SK-N-SH treated with all-trans-retinoic acid at 6 μM for 48 hours (cell line): ENCODE measurements at regions not wholly inside any gene's neighbourhood (a gene's known extent, or its start where the extent isn't known, plus 50 kb on each side); places are given as distances from the start of the nearest gene placed in this dataset.

Experiments used
- ATAC-seq: fragments of 200-7000 bp; cut with Tn5 transposase; 3 replicates; pipeline ENCODE4 v1.9.1; 2020; ENCODE audit warnings: mild to moderate bottlenecking, moderate library complexity
- ARNTL ChIP-seq: fragments of 450-650 bp; formaldehyde crosslinking; IDR thresholded peaks from 2 replicates; pipeline ENCODE4 v1.5.0; 2020; ENCODE audit warnings: low read depth, mild to moderate bottlenecking, moderate library complexity, borderline replicate concordance
- BACH2 ChIP-seq: fragments of 250-450 bp; sonication (Bioruptor Pico); IDR thresholded peaks from 2 replicates; pipeline ENCODE4 v1.9.0; 2021; ENCODE audit warnings: mild to moderate bottlenecking, borderline replicate concordance
- CSDC2 ChIP-seq: fragments of 250-450 bp; sonication (Bioruptor Pico); IDR thresholded peaks from 2 replicates; pipeline ENCODE4 v1.5.0; 2020; ENCODE audit warnings: mild to moderate bottlenecking, moderate library complexity
- CSRNP3 ChIP-seq: fragments of 250-450 bp; sonication (Bioruptor Pico); IDR thresholded peaks from 2 replicates; pipeline ENCODE4 v1.5.1; 2021; ENCODE audit warnings: mild to moderate bottlenecking, moderate library complexity
- ESRRG ChIP-seq: fragments of 250-450 bp; sonication (Bioruptor Pico); IDR thresholded peaks from 2 replicates; pipeline ENCODE4 v1.6.1; 2021; ENCODE audit warnings: mild to moderate bottlenecking
- GLIS3 ChIP-seq: fragments of 250-450 bp; sonication (Bioruptor Pico); IDR thresholded peaks from 2 replicates; pipeline ENCODE4 v1.5.0; 2020; ENCODE audit warnings: mild to moderate bottlenecking, moderate library complexity
- ISL1 ChIP-seq: fragments of 250-450 bp; sonication (Bioruptor Pico); IDR thresholded peaks from 2 replicates; pipeline ENCODE4 v2.1.2; 2022; ENCODE audit warnings: mild to moderate bottlenecking, moderate library complexity
- OSR1 ChIP-seq: fragments of 250-450 bp; sonication (Bioruptor Pico); IDR thresholded peaks from 2 replicates; pipeline ENCODE4 v1.8.0; 2022; ENCODE audit warnings: moderate library complexity, mild to moderate bottlenecking, inconsistent platforms
- PATZ1 ChIP-seq: fragments of 250-450 bp; sonication (Bioruptor Pico); IDR thresholded peaks from 2 replicates; pipeline ENCODE4 v1.8.0; 2020; ENCODE audit warnings: mild to moderate bottlenecking, moderate library complexity, borderline replicate concordance
- RARB ChIP-seq: fragments of 250-450 bp; sonication (Bioruptor Pico); IDR thresholded peaks from 2 replicates; pipeline ENCODE4 v1.8.0; 2021; ENCODE audit warnings: mild to moderate bottlenecking, moderate library complexity
- SNAI2 ChIP-seq: fragments of 250-450 bp; sonication (Bioruptor Pico); IDR thresholded peaks from 2 replicates; pipeline ENCODE4 v1.5.0; 2020; ENCODE audit warnings: mild to moderate bottlenecking, moderate library complexity
- TOX ChIP-seq: fragments of 250-450 bp; sonication (Bioruptor Pico); IDR thresholded peaks from 2 replicates; pipeline ENCODE4 v1.8.0; 2021; ENCODE audit warnings: mild to moderate bottlenecking, moderate library complexity, borderline replicate concordance
- TSHZ2 ChIP-seq: fragments of 250-450 bp; sonication (Bioruptor Pico); IDR thresholded peaks from 2 replicates; pipeline ENCODE4 v1.5.0; 2020; ENCODE audit warnings: mild to moderate bottlenecking, moderate library complexity
- ZC3H10 ChIP-seq: fragments of 250-450 bp; sonication (Bioruptor Pico); IDR thresholded peaks from 2 replicates; pipeline ENCODE4 v1.5.1; 2021; ENCODE audit warnings: mild to moderate bottlenecking, moderate library complexity
- ZFP3 ChIP-seq: fragments of 250-450 bp; sonication (Bioruptor Pico); IDR thresholded peaks from 2 replicates; pipeline ENCODE4 v1.5.0; 2020; ENCODE audit warnings: mild to moderate bottlenecking, moderate library complexity
- ZFP30 ChIP-seq: fragments of 450-650 bp; formaldehyde crosslinking; IDR thresholded peaks from 2 replicates; pipeline ENCODE4 v1.5.0; 2022; ENCODE audit warnings: mild to moderate bottlenecking, moderate library complexity
- ZNF70 ChIP-seq: fragments of 450-650 bp; formaldehyde crosslinking; IDR thresholded peaks from 2 replicates; pipeline ENCODE4 v1.5.0; 2020; ENCODE audit warnings: mild to moderate bottlenecking, moderate library complexity
- ZNF8 ChIP-seq: fragments of 450-650 bp; formaldehyde crosslinking; IDR thresholded peaks from 2 replicates; pipeline ENCODE4 v1.5.0; 2020; ENCODE audit warnings: mild to moderate bottlenecking, moderate library complexity
- TF ChIP-seq, protein P1 (sequence below): fragments of 250-450 bp; sonication (Bioruptor Pico); IDR thresholded peaks from 2 replicates; pipeline ENCODE4 v1.5.1; 2020; ENCODE audit warnings: low read depth, mild to moderate bottlenecking, moderate library complexity
- TF ChIP-seq, protein P2 (sequence below): fragments of 250-450 bp; sonication (Bioruptor Pico); IDR thresholded peaks from 2 replicates; pipeline ENCODE4 v1.8.0; 2021; ENCODE audit warnings: low read depth, mild to moderate bottlenecking, moderate library complexity, borderline replicate concordance

DNA sequence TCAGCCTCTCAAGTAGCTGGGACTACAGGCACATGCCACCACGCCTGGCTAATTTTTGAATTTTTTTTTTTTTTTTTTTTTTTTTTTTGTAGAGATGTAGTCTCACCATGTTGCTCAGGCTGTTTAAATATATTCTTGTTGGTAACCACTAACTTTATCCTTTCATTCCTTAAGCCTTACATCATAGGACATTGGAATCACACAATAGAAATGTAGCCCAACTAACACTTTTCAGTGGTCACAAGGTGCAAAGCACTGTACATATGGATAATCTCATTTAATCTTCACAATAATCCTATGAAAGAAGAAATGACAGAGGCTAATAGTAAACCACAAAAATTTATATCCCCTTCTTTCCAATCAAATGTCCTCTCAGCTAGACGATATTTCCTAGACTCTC is 417.8 kb upstream of the DACH1 start (continued):
- TF ChIP-seq ZFP30 (CRISPR knock-in tag) (no peak), GLIS3 (CRISPR knock-in tag) (no peak), ZNF70 (no peak), PATZ1 (CRISPR knock-in tag) (no peak), CSDC2 (CRISPR knock-in tag) (no peak), ARNTL (CRISPR knock-in tag) (no peak)
- TF ChIP-seq, all 23 proteins: peak for 0

DNA sequence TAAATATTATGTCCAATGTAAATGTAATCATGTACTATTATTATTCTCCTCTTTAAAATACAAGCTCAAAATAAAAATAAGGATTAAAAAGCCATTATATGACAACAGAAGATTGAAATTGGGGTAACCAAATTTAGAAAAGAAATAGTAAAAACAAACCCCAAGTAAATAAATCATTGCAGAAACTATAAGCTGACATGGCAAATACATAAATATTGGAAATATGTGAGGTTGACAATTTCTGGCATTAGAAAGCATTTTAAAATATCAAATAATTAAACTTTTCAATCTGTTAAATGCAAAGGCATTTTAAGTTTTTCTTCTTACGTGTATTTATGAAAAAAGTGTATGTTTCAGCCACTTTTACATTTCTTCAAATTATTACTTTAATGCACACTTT is 394.7 kb upstream of the DACH1 start:
- TF ChIP-seq TSHZ2 (no peak), TOX (CRISPR knock-in tag) (no peak), ISL1 (no peak), ARNTL (CRISPR knock-in tag) (no peak), ZFP30 (CRISPR knock-in tag) (no peak), ZC3H10 (no peak), SNAI2 (no peak), PATZ1 (CRISPR knock-in tag) (no peak), ZNF8 (CRISPR knock-in tag) (no peak), CSDC2 (CRISPR knock-in tag) (no peak), CSRNP3 (CRISPR knock-in tag) (no peak), GLIS3 (CRISPR knock-in tag) (no peak)
- ATAC-seq: no peak

DNA sequence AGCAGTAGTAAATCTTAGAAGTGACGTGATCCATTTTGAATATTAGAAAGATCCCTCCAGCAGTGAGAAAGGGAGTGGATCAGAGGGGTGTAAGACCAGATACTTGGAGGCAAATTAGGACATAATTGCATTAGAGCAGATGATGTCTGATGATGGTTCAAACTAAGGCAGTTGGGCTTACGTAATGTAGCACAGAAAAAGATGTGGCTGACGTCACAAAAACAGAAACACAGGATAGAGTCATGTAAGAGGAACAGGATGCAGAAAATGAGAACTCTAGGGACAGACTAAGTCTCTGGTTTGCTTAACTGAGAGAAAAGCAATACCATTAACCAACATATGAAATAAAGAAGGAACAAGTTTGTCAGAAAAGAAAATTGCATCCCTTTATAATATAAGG is 392.5 kb upstream of the DACH1 start:
- TF ChIP-seq ZFP3 (CRISPR knock-in tag) (no peak), ZNF8 (CRISPR knock-in tag) (no peak)
- ATAC-seq: no peak

DNA sequence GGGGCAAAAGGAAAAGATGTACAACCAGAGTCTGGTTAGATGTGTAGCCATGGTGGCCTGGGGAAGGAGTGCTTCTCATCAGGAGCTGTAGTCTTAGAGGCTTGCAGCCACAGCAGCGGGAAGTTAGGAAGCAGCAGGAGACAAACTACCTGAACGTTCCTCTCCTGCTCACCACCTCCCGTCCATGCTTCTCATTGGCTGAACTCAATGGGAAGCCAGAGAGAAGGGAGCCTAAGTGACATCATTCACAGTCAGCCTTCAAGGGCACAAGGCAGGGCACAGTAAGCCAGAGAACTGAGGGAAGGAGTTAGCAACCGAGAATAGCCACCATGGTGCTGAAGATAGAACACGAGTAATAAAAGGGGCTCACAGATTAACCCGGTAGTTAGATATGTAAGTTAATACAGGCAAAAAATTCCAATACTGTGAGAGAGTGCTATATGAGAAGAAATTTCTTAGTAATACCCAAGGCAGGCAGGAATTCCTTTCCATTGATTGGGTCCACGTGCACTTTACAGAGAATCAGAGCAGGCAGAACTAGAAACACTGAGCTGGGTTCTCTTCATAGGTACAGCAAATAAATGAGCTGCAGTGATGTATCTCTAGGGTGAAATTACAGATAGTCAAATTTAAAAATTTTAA is 391.5 kb upstream of the DACH1 start:
- peak; percentile 70 for ATAC-seq
- TF ChIP-seq BACH2: no peak
- no peak for TF ChIP-seq CSDC2 (CRISPR knock-in tag)
- no peak for TF ChIP-seq ARNTL (CRISPR knock-in tag)
- no peak for TF ChIP-seq TSHZ2
- TF ChIP-seq GLIS3 (CRISPR knock-in tag): no peak
- TF ChIP-seq, protein P1, sequence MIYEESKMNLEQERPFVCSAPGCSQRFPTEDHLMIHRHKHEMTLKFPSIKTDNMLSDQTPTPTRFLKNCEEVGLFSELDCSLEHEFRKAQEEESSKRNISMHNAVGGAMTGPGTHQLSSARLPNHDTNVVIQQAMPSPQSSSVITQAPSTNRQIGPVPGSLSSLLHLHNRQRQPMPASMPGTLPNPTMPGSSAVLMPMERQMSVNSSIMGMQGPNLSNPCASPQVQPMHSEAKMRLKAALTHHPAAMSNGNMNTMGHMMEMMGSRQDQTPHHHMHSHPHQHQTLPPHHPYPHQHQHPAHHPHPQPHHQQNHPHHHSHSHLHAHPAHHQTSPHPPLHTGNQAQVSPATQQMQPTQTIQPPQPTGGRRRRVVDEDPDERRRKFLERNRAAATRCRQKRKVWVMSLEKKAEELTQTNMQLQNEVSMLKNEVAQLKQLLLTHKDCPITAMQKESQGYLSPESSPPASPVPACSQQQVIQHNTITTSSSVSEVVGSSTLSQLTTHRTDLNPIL (CRISPR knock-in tag): no peak
- TF ChIP-seq TOX (CRISPR knock-in tag): no peak
- TF ChIP-seq ZNF8 (CRISPR knock-in tag): no peak
- TF ChIP-seq ESRRG: no peak
- TF ChIP-seq, protein P2, sequence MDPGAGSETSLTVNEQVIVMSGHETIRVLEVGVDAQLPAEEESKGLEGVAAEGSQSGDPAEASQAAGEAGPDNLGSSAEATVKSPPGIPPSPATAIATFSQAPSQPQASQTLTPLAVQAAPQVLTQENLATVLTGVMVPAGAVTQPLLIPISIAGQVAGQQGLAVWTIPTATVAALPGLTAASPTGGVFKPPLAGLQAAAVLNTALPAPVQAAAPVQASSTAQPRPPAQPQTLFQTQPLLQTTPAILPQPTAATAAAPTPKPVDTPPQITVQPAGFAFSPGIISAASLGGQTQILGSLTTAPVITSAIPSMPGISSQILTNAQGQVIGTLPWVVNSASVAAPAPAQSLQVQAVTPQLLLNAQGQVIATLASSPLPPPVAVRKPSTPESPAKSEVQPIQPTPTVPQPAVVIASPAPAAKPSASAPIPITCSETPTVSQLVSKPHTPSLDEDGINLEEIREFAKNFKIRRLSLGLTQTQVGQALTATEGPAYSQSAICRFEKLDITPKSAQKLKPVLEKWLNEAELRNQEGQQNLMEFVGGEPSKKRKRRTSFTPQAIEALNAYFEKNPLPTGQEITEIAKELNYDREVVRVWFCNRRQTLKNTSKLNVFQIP (CRISPR knock-in tag): no peak
- TF ChIP-seq RARB: no peak
- TF ChIP-seq ISL1: no peak
- no peak for TF ChIP-seq OSR1 (CRISPR knock-in tag)
- no peak for TF ChIP-seq ZFP30 (CRISPR knock-in tag)
